ENCODE measurements at regions not wholly inside any gene's neighbourhood (a gene's known extent, or its start where the extent isn't known, plus 50 kb on each side); places are given as distances from the start of the nearest gene placed in this dataset.
A peak's percentile ranks its signal among the peaks of the same experiment; 100 is the strongest.

- FAIRE-seq: peak; percentile 37
- DNase-seq (ENCODE audit: low spot score): no peak
These were observed 108.7 kb upstream of the OTX2 start for GRCh38 chr14:56918849-56919574.

GRCh38 chr14:56905282-56905681, 95.0 kb upstream of the OTX2 start:
- no peak for DNase-seq (ENCODE audit: low spot score)

DNA sequence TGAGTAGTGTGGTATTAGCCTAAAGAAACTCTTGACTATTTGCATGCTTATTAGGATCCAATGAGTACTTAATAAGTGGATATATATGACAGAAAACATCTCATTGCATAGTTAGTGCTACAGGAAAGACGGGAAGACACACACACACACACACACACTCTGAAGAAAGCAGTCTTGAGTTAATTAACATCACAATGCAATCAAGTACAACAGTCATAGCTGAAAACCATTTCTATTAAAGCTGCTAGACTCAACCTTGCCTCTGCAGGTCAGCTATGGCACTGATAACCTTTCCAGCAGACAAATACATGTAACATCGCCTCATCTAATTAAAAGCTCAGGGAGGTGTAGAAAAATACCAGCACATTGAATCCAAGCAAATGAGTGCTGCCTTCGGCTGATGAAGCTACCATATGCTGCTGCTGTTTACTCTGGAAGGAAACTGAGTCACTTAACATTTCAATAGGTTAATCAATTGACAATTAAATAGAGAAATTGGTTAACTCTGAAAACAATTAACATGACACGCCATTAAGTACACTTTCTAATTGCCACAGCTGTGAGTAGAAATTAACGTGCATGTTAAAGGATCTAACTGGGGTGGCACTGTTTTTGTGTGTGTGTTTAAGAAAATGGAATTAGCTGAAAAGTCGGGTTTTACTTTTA, 93.2 kb upstream of the OTX2 start:
- DNase-seq (ENCODE audit: low spot score) (no peak), FAIRE-seq (no peak)

More at GRCh38 chr14:56905282-56905681, 95.0 kb upstream of the OTX2 start:
- peak; percentile 20 for FAIRE-seq

DNA sequence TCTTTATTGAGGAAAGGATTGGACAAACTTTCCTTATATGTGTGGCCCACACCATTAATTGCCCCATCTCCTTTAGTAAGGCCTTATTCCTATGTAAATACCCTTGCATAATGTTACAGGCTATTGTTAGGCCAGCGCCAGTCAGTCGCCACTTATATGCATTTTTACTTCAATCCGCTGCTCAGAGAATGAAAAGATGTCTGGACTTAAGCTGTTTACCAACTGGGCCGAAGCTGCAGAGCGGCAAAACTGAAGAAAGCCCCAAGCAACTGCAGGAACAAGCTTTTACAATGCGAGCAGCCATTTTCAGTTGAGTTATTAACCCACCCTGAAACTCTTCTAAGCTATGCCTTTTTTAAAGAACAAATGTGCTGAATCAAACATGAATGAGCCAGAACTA, 92.1 kb upstream of the OTX2 start:
- DNase-seq (ENCODE audit: low spot score) (no peak), FAIRE-seq (no peak)

- peak; percentile 42 for FAIRE-seq
- DNase-seq (ENCODE audit: low spot score): no peak
These were observed 90.4 kb upstream of the OTX2 start for GRCh38 chr14:56900726-56901125.

- FAIRE-seq (peak; percentile 59), DNase-seq (ENCODE audit: low spot score) (no peak)
These were observed 89.5 kb upstream of the OTX2 start for GRCh38 chr14:56899829-56900228.

DNA sequence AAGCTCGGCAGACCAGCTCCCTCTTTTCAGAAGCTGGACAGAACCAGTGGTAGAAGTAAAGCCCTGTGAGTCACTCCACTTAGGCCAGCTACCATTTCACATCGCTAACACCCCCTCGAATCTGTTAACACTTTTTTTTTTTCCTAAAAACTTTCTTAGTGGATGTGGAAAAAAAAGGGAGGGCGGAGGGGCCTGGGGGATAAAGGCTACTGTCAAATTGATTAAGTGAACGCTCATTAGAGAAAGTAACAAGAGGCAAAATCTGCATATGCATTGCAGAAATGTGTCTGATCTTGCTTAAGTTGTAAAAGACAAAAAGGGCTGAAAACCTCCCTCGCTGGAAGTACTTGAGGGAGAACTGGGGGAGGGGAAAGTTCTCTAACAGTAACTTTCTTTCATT, 86.6 kb upstream of the OTX2 start:
- peak; percentile 25 for DNase-seq (ENCODE audit: low spot score)
- no peak for FAIRE-seq

GRCh38 chr14:56896231-56896630, 86.0 kb upstream of the OTX2 start:
- no peak for FAIRE-seq

DNA sequence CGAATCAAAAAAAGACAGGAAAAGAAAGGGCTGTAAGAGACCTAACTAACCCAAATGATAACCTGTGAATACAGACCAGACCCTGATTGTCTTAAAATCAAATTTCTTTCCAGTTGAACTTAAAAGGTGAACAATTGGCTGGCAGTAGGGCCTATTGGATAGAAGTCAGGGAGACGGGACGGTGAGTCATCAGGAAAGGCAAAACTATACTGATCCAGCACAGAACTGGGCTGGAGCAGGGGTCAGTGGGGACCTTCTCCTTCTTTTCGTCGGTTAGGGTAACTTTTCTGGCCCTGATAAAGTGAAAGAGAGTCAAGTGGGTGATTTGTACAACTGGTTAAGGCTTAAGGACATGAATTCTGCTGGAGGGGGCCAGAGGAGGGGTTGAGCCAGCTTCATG, 84.9 kb upstream of the OTX2 start:
- DNase-seq (ENCODE audit: low spot score) (no peak), FAIRE-seq (no peak)

More at GRCh38 chr14:56896231-56896630, 86.0 kb upstream of the OTX2 start:
- DNase-seq (ENCODE audit: low spot score): no peak

DNA sequence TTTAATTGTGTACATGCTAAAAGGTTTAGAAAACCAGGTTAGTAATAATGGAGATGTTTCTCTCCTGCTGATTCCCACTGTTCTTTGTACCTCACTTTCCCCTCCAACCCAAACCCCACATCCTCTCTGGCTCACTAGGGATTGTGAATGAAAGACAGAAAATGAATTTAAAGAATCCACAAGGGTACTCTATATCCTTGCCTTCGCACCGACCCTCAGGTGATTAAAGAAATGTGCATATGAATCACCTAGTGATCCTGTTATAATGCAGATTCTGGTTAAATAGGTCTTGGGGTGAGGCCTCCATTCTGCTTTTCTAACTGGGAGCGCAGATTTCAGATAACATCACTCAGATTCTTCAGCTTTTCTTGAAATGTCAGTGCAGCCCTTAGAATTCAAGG, 84.3 kb upstream of the OTX2 start:
- FAIRE-seq: no peak
- DNase-seq (ENCODE audit: low spot score): no peak

DNA sequence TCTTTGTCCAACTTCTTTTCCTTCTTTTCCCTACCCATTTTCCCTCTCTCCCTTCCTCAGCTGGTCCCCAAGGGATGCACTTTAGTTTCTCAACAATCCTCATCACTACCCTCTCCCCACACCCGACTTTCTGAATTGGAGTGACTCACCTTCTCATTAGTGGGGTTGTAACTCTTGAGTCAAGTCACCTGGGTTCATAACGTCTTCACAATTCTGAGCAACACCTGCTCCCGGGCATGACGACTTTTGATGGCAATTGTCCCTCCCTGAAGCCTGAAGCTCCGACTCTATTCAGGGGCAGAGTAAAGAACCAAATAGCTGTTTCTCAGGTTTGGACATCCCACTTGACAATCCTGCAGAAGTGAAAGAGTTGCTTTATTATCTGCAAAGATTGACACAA, 82.7 kb upstream of the OTX2 start:
- no peak for DNase-seq (ENCODE audit: low spot score)
- peak; percentile 32 for FAIRE-seq

- FAIRE-seq (no peak), DNase-seq (ENCODE audit: low spot score) (no peak)
These were observed 80.9 kb upstream of the OTX2 start for GRCh38 chr14:56891226-56891625.

DNA sequence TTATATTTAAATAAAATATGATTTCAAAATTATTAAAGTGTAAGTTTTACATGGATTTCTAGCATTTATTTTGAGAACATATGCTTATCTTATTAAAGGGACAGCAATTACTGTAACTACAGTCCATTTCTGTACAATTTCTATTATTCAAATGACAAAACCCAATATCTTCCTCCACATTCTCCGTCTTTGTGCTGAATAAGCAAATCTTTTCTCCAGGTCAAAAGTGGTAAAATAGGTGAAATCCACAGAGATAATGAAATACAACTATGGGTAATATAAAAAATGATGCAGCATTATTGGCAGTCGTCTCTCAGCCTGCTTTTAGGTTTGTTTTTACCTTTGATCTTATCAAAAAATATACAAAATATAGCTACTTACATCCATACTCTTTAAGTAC, 79.4 kb upstream of the OTX2 start:
- FAIRE-seq (no peak), DNase-seq (ENCODE audit: low spot score) (no peak)

DNA sequence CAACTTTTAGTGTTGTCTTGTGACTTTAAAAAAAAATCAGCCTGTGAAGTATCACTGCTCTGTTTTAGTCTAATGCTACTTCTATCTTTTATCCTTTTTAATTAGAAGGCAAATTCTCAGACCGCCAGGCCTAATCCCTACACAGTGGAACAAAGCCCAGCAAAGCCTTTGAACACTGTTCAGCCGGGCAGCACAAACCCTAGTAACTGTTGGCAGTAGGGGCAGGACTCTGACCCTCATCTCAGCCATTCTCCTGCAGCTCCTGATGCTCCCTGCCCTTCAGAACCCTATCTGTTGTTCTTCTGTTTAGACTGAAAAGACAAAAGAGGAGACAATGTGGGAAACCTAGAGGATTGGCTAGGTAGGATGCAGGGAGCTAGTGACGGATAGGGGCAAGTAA, 78.0 kb upstream of the OTX2 start:
- FAIRE-seq (no peak), DNase-seq (ENCODE audit: low spot score) (no peak)

GRCh38 chr14:56887216-56887615, 76.9 kb upstream of the OTX2 start:
- no peak for FAIRE-seq
- no peak for DNase-seq (ENCODE audit: low spot score)

GRCh38 chr14:56886471-56887062, 76.3 kb upstream of the OTX2 start:
- FAIRE-seq: no peak
- no peak for DNase-seq (ENCODE audit: low spot score)

DNA sequence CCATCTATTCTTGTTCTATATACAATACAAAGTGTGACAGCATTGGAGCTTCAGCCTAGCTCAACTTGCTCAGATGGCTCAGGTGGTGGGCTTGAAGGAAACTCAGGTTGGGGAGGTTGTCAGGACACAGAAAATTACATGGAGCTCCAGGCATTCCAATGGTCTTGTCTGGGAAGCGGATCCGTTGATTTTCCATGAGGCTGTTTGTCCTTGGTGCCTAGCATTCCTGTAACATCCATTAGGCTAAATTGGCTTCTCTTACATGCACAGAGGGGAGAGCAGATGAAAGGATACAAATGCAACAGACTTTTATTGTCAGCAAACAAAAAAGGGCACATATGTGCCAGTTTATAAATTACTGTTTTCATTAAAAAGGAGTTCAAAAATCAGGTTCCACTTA, 75.5 kb upstream of the OTX2 start:
- no peak for DNase-seq (ENCODE audit: low spot score)
- FAIRE-seq: no peak

DNA sequence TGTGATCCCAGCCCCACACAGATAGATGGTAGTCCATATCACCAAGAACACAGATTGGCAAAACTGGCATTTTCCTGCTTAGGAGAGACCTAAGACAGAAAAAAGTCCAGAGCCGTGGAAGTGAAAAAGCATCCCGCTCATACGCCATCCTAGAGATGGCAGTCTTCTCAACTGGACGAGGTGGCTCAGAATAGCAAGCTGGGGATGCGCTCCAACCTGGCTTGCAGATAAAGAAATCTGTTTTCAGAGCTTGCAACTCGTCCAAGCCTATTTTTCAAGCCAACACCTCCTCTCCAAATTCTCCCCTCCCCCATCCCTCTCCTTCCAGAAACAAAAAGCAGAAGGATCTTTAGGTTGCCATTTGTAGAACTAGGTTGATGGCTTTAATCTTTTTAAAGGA, 74.3 kb upstream of the OTX2 start:
- DNase-seq (ENCODE audit: low spot score) (no peak), FAIRE-seq (no peak)

GRCh38 chr14:56881181-56881580, 70.9 kb upstream of the OTX2 start:
- FAIRE-seq: no peak
- no peak for DNase-seq (ENCODE audit: low spot score)

DNA sequence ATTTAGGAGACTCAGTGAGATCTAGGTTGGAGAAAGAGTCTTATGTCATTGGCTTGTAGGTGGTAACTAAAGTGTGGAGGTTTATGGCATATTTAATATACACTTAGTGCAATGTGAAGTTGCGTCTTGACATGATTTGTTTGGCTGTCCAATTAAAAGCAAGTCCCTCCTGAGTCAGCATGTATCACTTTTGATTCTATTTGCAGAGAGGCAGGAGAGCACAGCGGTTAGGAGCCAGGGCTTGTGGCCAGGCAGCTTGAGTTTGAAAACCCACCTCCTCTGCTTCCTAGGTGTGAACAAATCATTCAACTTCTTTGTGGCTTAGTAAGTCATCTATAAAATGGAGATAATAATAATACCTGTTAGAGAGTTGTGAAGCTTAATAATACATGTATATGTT, 68.5 kb upstream of the OTX2 start:
- DNase-seq (ENCODE audit: low spot score): no peak
- no peak for FAIRE-seq

GRCh38 chr14:56875104-56875675, 64.9 kb upstream of the OTX2 start:
- FAIRE-seq: no peak
- no peak for DNase-seq (ENCODE audit: low spot score)

DNA sequence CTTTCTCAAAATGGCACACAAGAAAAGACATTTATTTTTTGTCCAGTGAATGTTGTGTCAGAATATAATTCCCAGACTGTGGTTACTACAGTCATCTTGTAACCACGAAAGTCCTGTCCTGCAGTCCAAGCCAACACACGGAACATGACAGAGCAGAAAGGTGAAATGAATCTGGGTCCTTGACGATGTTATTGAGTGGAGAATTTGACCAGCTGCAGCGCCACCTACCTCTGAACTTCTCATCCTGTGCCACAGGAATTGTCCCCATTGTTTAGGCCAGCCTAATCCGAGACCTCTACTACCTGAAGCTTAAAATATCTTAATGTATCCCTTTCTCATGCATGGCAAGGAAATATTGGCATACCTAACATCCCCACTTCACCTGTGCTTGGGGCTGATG, 64.1 kb upstream of the OTX2 start:
- FAIRE-seq (peak; percentile 35), DNase-seq (ENCODE audit: low spot score) (peak; percentile 54)

All from urothelium cell line (cell line).